Mucosa of descending colon (tissue), 3 donors: ENCODE measurements at regions not wholly inside any gene's neighbourhood (a gene's known extent, or its start where the extent isn't known, plus 50 kb on each side); places are given as distances from the start of the nearest gene placed in this dataset.
"Not testable (repeated sequence)": the region's sequence is repeated elsewhere in the genome, so short reads cannot be mapped to it uniquely, and the experiment has no call there.

Experiments used
- ATAC-seq: fragments of 200-7000 bp; cut with Tn5 transposase; one replicate; pipeline ENCODE4 v1.9.1; 2020; ENCODE audit warnings: mild to moderate bottlenecking, moderate library complexity
- DNase-seq, 3 donors: peaks; one replicate each; pipeline ENCODE4 v3.0.0-alpha.2; 2020
- H3K36me3 ChIP-seq: fragments of 200-600 bp; one replicate; pipeline ENCODE4 v1.8.0; 2021; ENCODE audit warnings: low read depth, mild to moderate bottlenecking
- H3K4me1 ChIP-seq: fragments of 200-600 bp; one replicate; pipeline ENCODE4 v1.8.0; 2021; ENCODE audit warnings: low read depth, mild to moderate bottlenecking
- H3K4me3 ChIP-seq: fragments of 200-600 bp; one replicate; pipeline ENCODE4 v1.8.0; 2021; ENCODE audit warnings: mild to moderate bottlenecking
- H3K9me3 ChIP-seq: fragments of 200-600 bp; one replicate; pipeline ENCODE4 v1.8.0; 2021; ENCODE audit warnings: mild to moderate bottlenecking
- intact Hi-C, 2 donors: fragments of 100-400 bp; cut with DNase I in 1 of 2; cut with micrococcal nuclease in 1 of 2; formaldehyde crosslinking; loops; one replicate each; pipeline versions ENCODE4 v1.11.0 to v1.11.1; 2022; cut with DNase I, micrococcal nuclease
- TF ChIP-seq, protein P1 (sequence below): fragments of 200-600 bp; IDR thresholded peaks from one replicate; pipeline ENCODE4 v1.8.0; 2022; ENCODE audit warnings: antibody characterized with exemption, mild to moderate bottlenecking
- donor health status: DM: no; HTN: no; CAD: no; lungs with moderate emphysema.
- donor health status: DM: no; HTN: no; CAD: no.
- donor health status: DM: no; HTN: yes; CAD: no.

GRCh38 chr16:16973707-16974591 lies 496.8 kb downstream of the XYLT1 start:
- TF ChIP-seq, protein P1, sequence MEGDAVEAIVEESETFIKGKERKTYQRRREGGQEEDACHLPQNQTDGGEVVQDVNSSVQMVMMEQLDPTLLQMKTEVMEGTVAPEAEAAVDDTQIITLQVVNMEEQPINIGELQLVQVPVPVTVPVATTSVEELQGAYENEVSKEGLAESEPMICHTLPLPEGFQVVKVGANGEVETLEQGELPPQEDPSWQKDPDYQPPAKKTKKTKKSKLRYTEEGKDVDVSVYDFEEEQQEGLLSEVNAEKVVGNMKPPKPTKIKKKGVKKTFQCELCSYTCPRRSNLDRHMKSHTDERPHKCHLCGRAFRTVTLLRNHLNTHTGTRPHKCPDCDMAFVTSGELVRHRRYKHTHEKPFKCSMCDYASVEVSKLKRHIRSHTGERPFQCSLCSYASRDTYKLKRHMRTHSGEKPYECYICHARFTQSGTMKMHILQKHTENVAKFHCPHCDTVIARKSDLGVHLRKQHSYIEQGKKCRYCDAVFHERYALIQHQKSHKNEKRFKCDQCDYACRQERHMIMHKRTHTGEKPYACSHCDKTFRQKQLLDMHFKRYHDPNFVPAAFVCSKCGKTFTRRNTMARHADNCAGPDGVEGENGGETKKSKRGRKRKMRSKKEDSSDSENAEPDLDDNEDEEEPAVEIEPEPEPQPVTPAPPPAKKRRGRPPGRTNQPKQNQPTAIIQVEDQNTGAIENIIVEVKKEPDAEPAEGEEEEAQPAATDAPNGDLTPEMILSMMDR, result peak; percentile 8
- H3K4me1 ChIP-seq, result peaks cover 22% of the 10 kb centered on the region
- no peaks in the 10 kb centered on the region for H3K9me3 ChIP-seq
- ATAC-seq (peak; percentile 94), DNase-seq (no peak)
- H3K4me3 ChIP-seq, result no peak overlapping the region
- H3K36me3 ChIP-seq, result no peaks in the 10 kb centered on the region
- intact Hi-C loops, result no loop called here

GRCh38 chr16:16982614-16983013 lies 488.1 kb downstream of the XYLT1 start:
- ATAC-seq (no peak), DNase-seq (no peak)
- TF ChIP-seq, protein P1, result no peak
- intact Hi-C loops, result no loop called here
- no peaks in the 10 kb centered on the region for H3K36me3 ChIP-seq
- H3K4me1 ChIP-seq, result no peaks in the 10 kb centered on the region
- H3K4me3 ChIP-seq, result no peak overlapping the region
- H3K9me3 ChIP-seq, result no peaks in the 10 kb centered on the region

DNA sequence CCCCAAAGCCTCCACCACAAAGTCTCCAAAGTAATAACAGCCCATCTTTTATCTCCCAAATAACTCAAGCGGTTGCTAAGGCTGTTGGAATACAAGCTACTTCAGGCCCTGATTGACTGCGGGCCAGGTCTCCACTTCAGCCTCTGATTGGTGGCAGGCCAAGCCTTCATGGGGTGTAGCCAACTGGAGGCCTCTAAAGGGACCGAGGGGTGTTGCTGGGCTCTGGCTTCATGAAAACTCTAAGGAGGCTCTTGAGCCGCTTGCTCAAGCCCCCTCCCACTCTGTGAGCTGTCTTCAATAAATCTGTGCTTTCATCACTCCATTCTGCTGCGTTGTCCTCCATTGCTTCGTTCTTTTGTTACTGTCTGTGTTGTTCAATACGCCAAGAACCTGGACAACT lies 487.2 kb downstream of the XYLT1 start:
- DNase-seq, result no peak
- H3K36me3 ChIP-seq, result no peaks in the 10 kb centered on the region
- no peaks in the 10 kb centered on the region for H3K9me3 ChIP-seq
- no peak overlapping the region for H3K4me3 ChIP-seq
- intact Hi-C loops, result no loop called here
- no peak for ATAC-seq
- no peaks in the 10 kb centered on the region for H3K4me1 ChIP-seq
- TF ChIP-seq, protein P1, result no peak

- intact Hi-C loops, H3K9me3 ChIP-seq, H3K4me1 ChIP-seq, ATAC-seq, H3K36me3 ChIP-seq, H3K4me3 ChIP-seq, DNase-seq: not testable (repeated sequence)
These were observed 486.7 kb downstream of the XYLT1 start for GRCh38 chr16:16984091-16984490.

DNA sequence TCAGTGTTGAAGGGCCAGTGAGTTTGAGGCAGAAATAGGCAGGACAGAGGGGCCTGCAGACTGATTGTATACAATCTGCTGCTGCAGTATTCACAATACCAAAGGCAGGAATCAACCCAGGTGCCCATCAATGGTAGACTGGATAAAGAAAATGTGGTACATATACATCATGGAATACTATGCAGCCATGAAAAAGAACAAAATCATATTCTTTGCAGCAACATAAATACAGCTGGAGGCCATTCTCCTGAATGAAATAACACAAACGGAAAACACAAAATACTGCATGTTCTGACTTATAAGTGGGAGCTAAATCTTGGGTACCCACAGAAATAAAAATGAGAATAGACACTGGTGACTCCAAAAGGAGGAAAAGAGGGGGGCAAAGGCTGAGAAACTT lies 485.1 kb downstream of the XYLT1 start:
- ATAC-seq (no peak), DNase-seq (no peak)
- TF ChIP-seq, protein P1, result no peak
- Histone ChIP-seq H3K36me3 (no peaks in the 10 kb centered on the region), H3K9me3 (no peaks in the 10 kb centered on the region), H3K4me3 (no peak overlapping the region), H3K4me1 (no peaks in the 10 kb centered on the region)
- intact Hi-C loops, result no loop called here

DNA sequence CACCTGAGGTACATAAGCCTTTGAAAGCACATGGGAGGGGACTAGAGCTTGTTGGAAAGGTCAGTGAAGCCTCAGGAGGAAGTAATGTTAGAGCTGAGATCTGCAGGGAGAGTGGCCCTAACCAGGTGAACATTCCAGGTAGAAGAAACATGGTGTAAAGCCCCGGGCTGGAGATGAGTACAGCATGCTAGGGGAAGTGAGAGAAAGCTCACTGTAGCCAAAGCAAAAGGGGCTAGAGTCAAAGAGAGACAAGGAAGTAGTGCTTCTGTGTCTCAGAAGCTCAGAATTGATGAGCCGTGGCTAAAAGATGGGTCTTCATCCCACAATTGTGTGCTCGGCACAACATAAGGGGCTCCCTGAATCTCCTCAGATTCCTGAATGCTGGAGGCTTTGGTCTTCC lies 481.8 kb downstream of the XYLT1 start:
- ATAC-seq (no peak), DNase-seq (no peak)
- Histone ChIP-seq H3K9me3 (no peaks in the 10 kb centered on the region), H3K36me3 (no peaks in the 10 kb centered on the region), H3K4me1 (no peaks in the 10 kb centered on the region), H3K4me3 (no peak overlapping the region)
- intact Hi-C loops, result no loop called here
- TF ChIP-seq, protein P1, result no peak
